Cardiac septum (tissue), 1 donor: ENCODE measurements at regions not wholly inside any gene's neighbourhood (a gene's known extent, or its start where the extent isn't known, plus 50 kb on each side); places are given as distances from the start of the nearest gene placed in this dataset.

Source experiments
- DNase-seq: peaks from one replicate; pipeline ENCODE4 v3.0.0-alpha.2; 2020; ENCODE audit warnings: low spot score
- intact Hi-C: fragments of 100-400 bp; cut with DNase I; formaldehyde crosslinking; loops from one replicate; pipeline ENCODE4 v1.14.0; 2022
- donor health status: DM: no; HTN: no; CAD: no.

- intact Hi-C loops: loop anchor here (5.0 kb wide), 1 partner anchor 614 kb away; no protein-coding TSS in a partner anchor
- DNase-seq: no peak
These were observed 128.3 kb upstream of the POT1 start for GRCh38 chr7:125057963-125058362.

GRCh38 chr7:125055376-125055775, 125.8 kb upstream of the POT1 start:
- DNase-seq: no peak
- intact Hi-C loops: loop anchor here (5.0 kb wide), 1 partner anchor 617 kb away; no protein-coding TSS in a partner anchor

- intact Hi-C loops: no loop called here
- DNase-seq: no peak
These were observed 117.1 kb upstream of the POT1 start for GRCh38 chr7:125046767-125047166.

- peak; percentile 53 for DNase-seq
- intact Hi-C loops: no loop called here
These were observed 103.9 kb upstream of the POT1 start for GRCh38 chr7:125033506-125033905.

GRCh38 chr7:125032943-125033342, 103.3 kb upstream of the POT1 start:
- intact Hi-C loops: no loop called here
- no peak for DNase-seq

GRCh38 chr7:125030756-125031387, 101.2 kb upstream of the POT1 start:
- intact Hi-C loops: no loop called here
- DNase-seq: no peak

GRCh38 chr7:125025620-125026019, 96.0 kb upstream of the POT1 start:
- no peak for DNase-seq
- intact Hi-C loops: no loop called here

- intact Hi-C loops: no loop called here
These were observed 91.2 kb upstream of the POT1 start for GRCh38 chr7:125020801-125021200.

GRCh38 chr7:125010540-125010939, 80.9 kb upstream of the POT1 start:
- intact Hi-C loops: no loop called here
- no peak for DNase-seq

More at GRCh38 chr7:125020801-125021200, 91.2 kb upstream of the POT1 start:
- no peak for DNase-seq

GRCh38 chr7:124996778-124997177, 67.2 kb upstream of the POT1 start:
- no peak for DNase-seq
- intact Hi-C loops: no loop called here

- DNase-seq: no peak
- intact Hi-C loops: no loop called here
These were observed 63.4 kb upstream of the POT1 start for GRCh38 chr7:124992851-124993562.

- DNase-seq: no peak
- intact Hi-C loops: no loop called here
These were observed 60.3 kb upstream of the POT1 start for GRCh38 chr7:124989911-124990310.
